BE2C (cell line): ENCODE measurements at regions not wholly inside any gene's neighbourhood (a gene's known extent, or its start where the extent isn't known, plus 50 kb on each side); places are given as distances from the start of the nearest gene placed in this dataset.
"Not testable (repeated sequence)": the region's sequence is repeated elsewhere in the genome, so short reads cannot be mapped to it uniquely, and the experiment has no call there.

Experiments
- DNase-seq: peaks from one replicate; pipeline ENCODE4 v3.0.0-alpha.2; 2020
- H3K27me3 ChIP-seq: fragments of 250-450 bp; sonication (Bioruptor Pico); 2 replicates; pipeline ENCODE4 v1.5.1; 2020; ENCODE audit warnings: mild to moderate bottlenecking
- H3K36me3 ChIP-seq: fragments of 250-450 bp; sonication (Bioruptor Pico); 2 replicates; pipeline ENCODE4 v1.5.1; 2020; ENCODE audit warnings: mild to moderate bottlenecking
- H3K4me1 ChIP-seq: fragments of 250-450 bp; sonication (Bioruptor Pico); 2 replicates; pipeline ENCODE4 v1.5.1; 2020
- H3K4me3 ChIP-seq: 2 replicates; pipeline ENCODE4 v1.5.1; 2011; ENCODE audit warnings: low read depth, low read length
- H3K9me3 ChIP-seq: fragments of 250-450 bp; sonication (Bioruptor Pico); 2 replicates; pipeline ENCODE4 v1.5.1; 2020
- CTCF ChIP-seq: IDR thresholded peaks from 2 replicates; pipeline ENCODE4 v1.5.1; 2012; ENCODE audit warnings: mild to moderate bottlenecking, low read depth, low read length

- Histone ChIP-seq H3K4me1 (no peaks in the 10 kb centered on the region), H3K4me3 (no peak overlapping the region), H3K9me3 (no peaks in the 10 kb centered on the region), H3K27me3 (no peaks in the 10 kb centered on the region), H3K36me3 (no peaks in the 10 kb centered on the region)
- TF ChIP-seq CTCF, result no peak
- peak; percentile 3 for DNase-seq
Measured at GRCh38 chr2:175256806-175257585, 75.5 kb upstream of the ATP5MC3 start.

- DNase-seq, H3K9me3 ChIP-seq, H3K36me3 ChIP-seq, H3K4me3 ChIP-seq, H3K27me3 ChIP-seq, H3K4me1 ChIP-seq: not testable (repeated sequence)
Measured at GRCh38 chr2:175256391-175256790, 74.9 kb upstream of the ATP5MC3 start.

DNA sequence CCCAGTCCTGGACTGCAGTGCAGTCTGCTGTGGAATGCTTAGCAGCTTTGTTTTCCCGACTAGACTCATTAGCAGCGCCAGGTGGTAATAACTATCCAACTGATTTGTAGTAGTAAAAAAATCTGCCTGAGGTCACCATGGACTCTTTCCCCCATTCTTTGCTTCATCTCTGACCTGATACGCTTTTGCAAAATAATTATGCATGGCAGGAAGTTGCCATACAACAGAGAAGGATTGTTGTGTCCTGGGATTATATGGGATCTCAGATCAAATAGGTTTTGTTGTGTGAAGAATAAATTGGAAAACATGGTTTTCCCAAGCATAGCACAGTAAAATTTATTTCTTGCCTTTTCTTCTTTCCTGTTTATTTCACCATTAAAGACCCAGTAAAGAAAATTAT is 72.4 kb upstream of the ATP5MC3 start:
- no peak for DNase-seq
- Histone ChIP-seq H3K27me3 (no peaks in the 10 kb centered on the region), H3K4me1 (no peaks in the 10 kb centered on the region), H3K9me3 (no peaks in the 10 kb centered on the region), H3K36me3 (no peaks in the 10 kb centered on the region), H3K4me3 (no peak overlapping the region)
- TF ChIP-seq CTCF, result no peak

DNA sequence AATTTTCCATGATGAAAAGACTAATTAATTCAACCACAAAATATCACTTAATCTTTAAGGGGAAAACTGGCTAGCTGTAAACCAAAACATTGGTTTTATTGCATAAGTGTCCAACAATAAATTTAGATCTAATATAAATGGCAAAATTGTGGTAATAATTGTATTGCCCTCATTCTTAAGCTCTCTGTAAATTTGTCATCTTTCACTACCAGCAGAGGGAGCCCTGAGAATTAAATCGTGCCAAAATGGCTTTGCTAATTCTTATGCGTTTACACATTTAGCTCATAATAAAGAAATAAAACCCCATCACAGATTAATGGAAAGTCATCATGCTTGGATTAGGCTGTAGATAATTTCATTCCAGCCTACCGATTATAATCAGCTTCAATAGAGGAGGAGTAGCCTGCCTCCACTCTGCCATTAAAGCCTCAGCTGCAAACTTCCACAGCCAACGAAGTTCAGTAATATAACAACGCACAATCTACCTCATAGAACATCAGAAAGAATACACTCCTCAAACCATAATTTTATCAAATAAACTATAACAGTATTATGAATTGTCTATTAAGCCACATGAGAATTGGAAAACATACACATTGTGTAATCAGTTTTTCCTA is 70.0 kb upstream of the ATP5MC3 start:
- DNase-seq, result peak; percentile 13
- no peaks in the 10 kb centered on the region for H3K9me3 ChIP-seq
- H3K36me3 ChIP-seq, result no peaks in the 10 kb centered on the region
- H3K27me3 ChIP-seq, result no peaks in the 10 kb centered on the region
- H3K4me1 ChIP-seq, result no peaks in the 10 kb centered on the region
- peak; percentile 58 for TF ChIP-seq CTCF
- H3K4me3 ChIP-seq, result no peak overlapping the region

- no peak for DNase-seq
- H3K4me3 ChIP-seq, result no peak overlapping the region
Measured at GRCh38 chr2:175247159-175247558, 65.6 kb upstream of the ATP5MC3 start.

DNA sequence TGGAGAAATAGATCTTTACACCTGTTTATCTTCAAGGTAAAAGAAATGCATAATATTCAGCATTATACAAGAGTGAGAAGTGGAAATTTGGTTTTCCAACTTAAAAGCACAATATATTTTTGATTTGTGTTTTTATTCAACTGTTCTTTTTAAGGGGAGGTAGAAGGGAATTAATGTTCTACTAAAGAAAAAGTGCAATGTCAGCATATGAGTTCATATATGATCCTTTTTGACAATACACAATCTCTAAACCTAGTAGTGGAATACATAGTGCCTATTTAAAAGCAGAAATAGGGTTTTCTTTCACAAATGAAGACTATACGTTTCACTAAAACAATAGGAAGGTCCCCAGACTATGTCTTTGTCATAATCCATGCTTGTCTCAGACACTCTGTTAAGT is 63.2 kb upstream of the ATP5MC3 start:
- H3K36me3 ChIP-seq, result no peaks in the 10 kb centered on the region
- no peak for DNase-seq
- no peaks in the 10 kb centered on the region for H3K27me3 ChIP-seq
- no peak overlapping the region for H3K4me3 ChIP-seq
- H3K4me1 ChIP-seq, result no peaks in the 10 kb centered on the region
- TF ChIP-seq CTCF, result no peak
- no peaks in the 10 kb centered on the region for H3K9me3 ChIP-seq

More at GRCh38 chr2:175247159-175247558, 65.6 kb upstream of the ATP5MC3 start:
- Histone ChIP-seq H3K9me3 (no peaks in the 10 kb centered on the region), H3K36me3 (no peaks in the 10 kb centered on the region), H3K4me1 (no peaks in the 10 kb centered on the region), H3K27me3 (no peaks in the 10 kb centered on the region)
- no peak for TF ChIP-seq CTCF
